Panc1 (cell line): ENCODE measurements at regions not wholly inside any gene's neighbourhood (a gene's known extent, or its start where the extent isn't known, plus 50 kb on each side); places are given as distances from the start of the nearest gene placed in this dataset.

ENCODE experiments used
- ATAC-seq: fragments of 200-7000 bp; cut with Tn5 transposase; 2 replicates; pipeline ENCODE4 v1.9.1; 2020; ENCODE audit warnings: mild to moderate bottlenecking, moderate library complexity
- BruUV-seq: library from RNA; stranded (reverse); fragments of 400-500 nt; replicated peaks from 2 replicates; lab custom pipeline; 2021; lab: Mats Ljungman, UMichigan
- CTCF ChIA-PET: fragments of 300-600 bp; sonication (Branson Sonifier 250); formaldehyde crosslinking; loops from one replicate; lab custom pipeline; 2022; ENCODE audit warnings: antibody characterized with exemption; lab: Charles Lee
- POLR2A ChIA-PET: fragments of 300-600 bp; sonication (Branson Sonifier 250); formaldehyde crosslinking; loops from one replicate; lab custom pipeline; 2022; ENCODE audit warnings: antibody characterized with exemption; lab: Charles Lee
- DNase-seq: peaks from one replicate; pipeline ENCODE4 v3.0.0-alpha.2; 2010; ENCODE audit warnings: low read depth, low spot score
- H3K27ac ChIP-seq: 2 replicates; pipeline ENCODE4 v1.5.1; 2011; ENCODE audit warnings: mild to moderate bottlenecking, low read length, inconsistent platforms
- H3K27me3 ChIP-seq: fragments of 200-500 bp; sonication (Bioruptor generic); 2 replicates; pipeline ENCODE4 v1.6.0; 2014; ENCODE audit warnings: low read length, inconsistent platforms; ENCODE audit not compliant: control insufficient read depth, insufficient read depth
- H3K36me3 ChIP-seq: fragments of 200-500 bp; sonication (Bioruptor generic); 2 replicates; pipeline ENCODE4 v1.5.1; 2014; ENCODE audit warnings: inconsistent platforms, mild to moderate bottlenecking, low read length, moderate library complexity; ENCODE audit not compliant: control insufficient read depth, insufficient read depth
- H3K4me1 ChIP-seq: 2 replicates; pipeline ENCODE4 v1.5.1; 2011; ENCODE audit warnings: inconsistent platforms, mild to moderate bottlenecking, low read length, moderate library complexity; ENCODE audit not compliant: control insufficient read depth, insufficient read depth
- H3K4me3 ChIP-seq, 2 experiments: 2 replicates each; pipeline ENCODE4 v1.5.1; 2011 to 2012; ENCODE audit warnings: low read depth in 2 of 2, low read length in 2 of 2, mild to moderate bottlenecking in 2 of 2, inconsistent platforms in 1 of 2, moderate library complexity in 1 of 2
- H3K9me3 ChIP-seq: fragments of 200-500 bp; sonication (Bioruptor generic); 2 replicates; pipeline ENCODE4 v1.5.1; 2014; ENCODE audit warnings: low read depth, mild to moderate bottlenecking, inconsistent platforms, low read length, moderate library complexity; ENCODE audit not compliant: control insufficient read depth, insufficient read depth
- POLR2AphosphoS5 ChIP-seq: IDR thresholded peaks from 2 replicates; pipeline ENCODE4 v1.6.1; 2012; ENCODE audit warnings: mild to moderate bottlenecking, low read depth, low read length, moderate library complexity
- SIN3A ChIP-seq: IDR thresholded peaks from 2 replicates; pipeline ENCODE4 v1.6.1; 2012; ENCODE audit warnings: low read depth, mild to moderate bottlenecking, low read length, moderate library complexity, borderline replicate concordance; ENCODE audit not compliant: insufficient read depth
- TCF7L2 ChIP-seq: IDR thresholded peaks from 2 replicates; pipeline ENCODE4 v1.6.1; 2011; ENCODE audit warnings: mild to moderate bottlenecking, low read depth, low read length, inconsistent platforms
- in situ Hi-C: cut with HindIII; loops from 2 replicates; pipeline ENCODE4 v1.10.0; 2016; ENCODE audit warnings: low sequenced_read_pairs, low pct_unique_long_range_greater_than_20kb
- intact Hi-C: fragments of 100-400 bp; cut with micrococcal nuclease; formaldehyde crosslinking; loops from one replicate; pipeline ENCODE4 v1.10.0; 2022; ENCODE audit not compliant: unreplicated experiment
- TF ChIP-seq, protein P1 (sequence below), 2 experiments: IDR thresholded peaks; 2 replicates each; pipeline ENCODE4 v1.6.1; 2011 to 2012; ENCODE audit warnings: low read depth in 2 of 2, control low read depth in 1 of 2, low read length in 1 of 2, mild to moderate bottlenecking in 1 of 2, moderate library complexity in 1 of 2; ENCODE audit not compliant: insufficient read depth in 1 of 2
- TF ChIP-seq, protein P2 (sequence below): fragments of 450-650 bp; IDR thresholded peaks from 2 replicates; pipeline ENCODE4 v1.5.1; 2017; ENCODE audit warnings: mild to moderate bottlenecking

DNA sequence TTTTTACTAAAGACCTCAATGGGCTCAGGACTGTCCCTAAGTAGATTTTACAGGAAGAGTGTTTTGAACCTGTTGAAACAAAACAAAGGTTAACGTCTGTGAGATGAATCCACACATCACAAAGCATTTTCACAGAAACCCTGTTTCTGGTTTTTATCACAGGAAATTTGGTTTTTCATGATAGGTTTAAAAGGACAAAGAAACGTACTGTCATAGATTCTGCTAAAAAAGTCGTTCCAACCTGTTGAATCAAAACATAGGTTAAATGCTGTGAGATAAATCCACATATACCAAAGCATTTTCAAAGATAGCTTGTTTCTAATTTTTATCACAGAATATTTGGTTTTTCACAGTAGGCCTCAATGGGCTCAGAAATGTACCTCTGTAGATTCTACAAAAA is 1531.0 kb downstream of the UQCRFS1 start:
- intact Hi-C loops, result no loop called here
- DNase-seq (no peak), ATAC-seq (no peak)
- H3K27ac ChIP-seq, result no peak overlapping the region
- ChIA-PET POLR2A (no interaction called here), CTCF (no interaction called here)
- in situ Hi-C loops, result loop anchor here (10.0 kb wide), 1 partner anchor 227 kb away; no protein-coding TSS in a partner anchor
- H3K9me3 ChIP-seq, result no peaks in the 10 kb centered on the region
- no peaks in the 10 kb centered on the region for H3K36me3 ChIP-seq
- no TSS peak for BruUV-seq
- TF ChIP-seq POLR2AphosphoS5 (no peak), TCF7L2 (no peak), SIN3A (no peak)
- TF ChIP-seq, protein P1, sequence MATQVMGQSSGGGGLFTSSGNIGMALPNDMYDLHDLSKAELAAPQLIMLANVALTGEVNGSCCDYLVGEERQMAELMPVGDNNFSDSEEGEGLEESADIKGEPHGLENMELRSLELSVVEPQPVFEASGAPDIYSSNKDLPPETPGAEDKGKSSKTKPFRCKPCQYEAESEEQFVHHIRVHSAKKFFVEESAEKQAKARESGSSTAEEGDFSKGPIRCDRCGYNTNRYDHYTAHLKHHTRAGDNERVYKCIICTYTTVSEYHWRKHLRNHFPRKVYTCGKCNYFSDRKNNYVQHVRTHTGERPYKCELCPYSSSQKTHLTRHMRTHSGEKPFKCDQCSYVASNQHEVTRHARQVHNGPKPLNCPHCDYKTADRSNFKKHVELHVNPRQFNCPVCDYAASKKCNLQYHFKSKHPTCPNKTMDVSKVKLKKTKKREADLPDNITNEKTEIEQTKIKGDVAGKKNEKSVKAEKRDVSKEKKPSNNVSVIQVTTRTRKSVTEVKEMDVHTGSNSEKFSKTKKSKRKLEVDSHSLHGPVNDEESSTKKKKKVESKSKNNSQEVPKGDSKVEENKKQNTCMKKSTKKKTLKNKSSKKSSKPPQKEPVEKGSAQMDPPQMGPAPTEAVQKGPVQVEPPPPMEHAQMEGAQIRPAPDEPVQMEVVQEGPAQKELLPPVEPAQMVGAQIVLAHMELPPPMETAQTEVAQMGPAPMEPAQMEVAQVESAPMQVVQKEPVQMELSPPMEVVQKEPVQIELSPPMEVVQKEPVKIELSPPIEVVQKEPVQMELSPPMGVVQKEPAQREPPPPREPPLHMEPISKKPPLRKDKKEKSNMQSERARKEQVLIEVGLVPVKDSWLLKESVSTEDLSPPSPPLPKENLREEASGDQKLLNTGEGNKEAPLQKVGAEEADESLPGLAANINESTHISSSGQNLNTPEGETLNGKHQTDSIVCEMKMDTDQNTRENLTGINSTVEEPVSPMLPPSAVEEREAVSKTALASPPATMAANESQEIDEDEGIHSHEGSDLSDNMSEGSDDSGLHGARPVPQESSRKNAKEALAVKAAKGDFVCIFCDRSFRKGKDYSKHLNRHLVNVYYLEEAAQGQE (IDR thresholded peaks at IDR 0.05; ENCODE audit: insufficient read depth in 1 of 2, low read depth in 2 of 2, low read length in 1 of 2), result no peak
- TF ChIP-seq, protein P2, sequence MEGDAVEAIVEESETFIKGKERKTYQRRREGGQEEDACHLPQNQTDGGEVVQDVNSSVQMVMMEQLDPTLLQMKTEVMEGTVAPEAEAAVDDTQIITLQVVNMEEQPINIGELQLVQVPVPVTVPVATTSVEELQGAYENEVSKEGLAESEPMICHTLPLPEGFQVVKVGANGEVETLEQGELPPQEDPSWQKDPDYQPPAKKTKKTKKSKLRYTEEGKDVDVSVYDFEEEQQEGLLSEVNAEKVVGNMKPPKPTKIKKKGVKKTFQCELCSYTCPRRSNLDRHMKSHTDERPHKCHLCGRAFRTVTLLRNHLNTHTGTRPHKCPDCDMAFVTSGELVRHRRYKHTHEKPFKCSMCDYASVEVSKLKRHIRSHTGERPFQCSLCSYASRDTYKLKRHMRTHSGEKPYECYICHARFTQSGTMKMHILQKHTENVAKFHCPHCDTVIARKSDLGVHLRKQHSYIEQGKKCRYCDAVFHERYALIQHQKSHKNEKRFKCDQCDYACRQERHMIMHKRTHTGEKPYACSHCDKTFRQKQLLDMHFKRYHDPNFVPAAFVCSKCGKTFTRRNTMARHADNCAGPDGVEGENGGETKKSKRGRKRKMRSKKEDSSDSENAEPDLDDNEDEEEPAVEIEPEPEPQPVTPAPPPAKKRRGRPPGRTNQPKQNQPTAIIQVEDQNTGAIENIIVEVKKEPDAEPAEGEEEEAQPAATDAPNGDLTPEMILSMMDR, result no peak
- H3K4me1 ChIP-seq, result no peaks in the 10 kb centered on the region
- H3K4me3 ChIP-seq, result no peak overlapping the region
- no peaks in the 10 kb centered on the region for H3K27me3 ChIP-seq

DNA sequence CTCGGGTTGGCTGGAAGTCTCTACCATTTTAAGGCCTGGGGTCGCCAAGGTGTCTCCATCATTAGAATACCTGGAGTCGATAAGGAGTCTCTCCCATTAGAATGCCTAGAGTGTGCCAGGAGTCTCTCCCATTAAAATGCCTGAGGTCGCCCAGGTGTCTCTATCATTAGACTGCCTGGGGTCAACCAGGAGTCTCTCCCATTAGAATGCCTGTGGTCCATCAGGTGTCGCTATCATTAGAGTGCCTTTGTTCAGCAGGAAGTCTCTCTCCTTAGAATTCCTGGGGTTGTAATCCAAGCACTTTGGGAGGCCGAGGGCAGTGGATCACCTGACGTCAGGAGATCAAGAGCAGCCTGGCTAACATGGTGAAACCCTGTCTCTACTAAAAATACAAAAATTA is 1533.0 kb downstream of the UQCRFS1 start:
- intact Hi-C loops (no loop called here), in situ Hi-C loops (loop anchor here (10.0 kb wide), 1 partner anchor 225 kb away; no protein-coding TSS in a partner anchor)
- ATAC-seq, result no peak
- CTCF ChIA-PET, result no interaction called here
- Histone ChIP-seq H3K27ac (no peak overlapping the region), H3K9me3 (no peaks in the 10 kb centered on the region), H3K4me1 (no peaks in the 10 kb centered on the region), H3K4me3 (no peak overlapping the region), H3K27me3 (no peaks in the 10 kb centered on the region), H3K36me3 (no peaks in the 10 kb centered on the region)
- no peak for DNase-seq
- TF ChIP-seq TCF7L2, result no peak
- TF ChIP-seq, protein P2, result no peak
- TF ChIP-seq, protein P1 (IDR thresholded peaks at IDR 0.05; ENCODE audit: insufficient read depth in 1 of 2, low read depth in 2 of 2, low read length in 1 of 2), result no peak
- TF ChIP-seq POLR2AphosphoS5, result no peak
- no peak for TF ChIP-seq SIN3A
- POLR2A ChIA-PET, result no interaction called here
- no TSS peak for BruUV-seq
